SK-N-SH treated with all-trans-retinoic acid at 6 μM for 48 hours (cell line): ENCODE measurements at regions not wholly inside any gene's neighbourhood (a gene's known extent, or its start where the extent isn't known, plus 50 kb on each side); places are given as distances from the start of the nearest gene placed in this dataset.

Source experiments
- ATAC-seq: fragments of 200-7000 bp; cut with Tn5 transposase; 3 replicates; pipeline ENCODE4 v1.9.1; 2020; ENCODE audit warnings: mild to moderate bottlenecking, moderate library complexity
- ARNTL ChIP-seq: fragments of 450-650 bp; formaldehyde crosslinking; IDR thresholded peaks from 2 replicates; pipeline ENCODE4 v1.5.0; 2020; ENCODE audit warnings: low read depth, mild to moderate bottlenecking, moderate library complexity, borderline replicate concordance
- BACH2 ChIP-seq: fragments of 250-450 bp; sonication (Bioruptor Pico); IDR thresholded peaks from 2 replicates; pipeline ENCODE4 v1.9.0; 2021; ENCODE audit warnings: mild to moderate bottlenecking, borderline replicate concordance
- CREB5 ChIP-seq: fragments of 250-450 bp; sonication (Bioruptor Pico); IDR thresholded peaks from 2 replicates; pipeline ENCODE4 v1.5.1; 2020; ENCODE audit warnings: low read depth, mild to moderate bottlenecking, moderate library complexity
- CSRNP3 ChIP-seq: fragments of 250-450 bp; sonication (Bioruptor Pico); IDR thresholded peaks from 2 replicates; pipeline ENCODE4 v1.5.1; 2021; ENCODE audit warnings: mild to moderate bottlenecking, moderate library complexity
- ESRRG ChIP-seq: fragments of 250-450 bp; sonication (Bioruptor Pico); IDR thresholded peaks from 2 replicates; pipeline ENCODE4 v1.6.1; 2021; ENCODE audit warnings: mild to moderate bottlenecking
- GLIS3 ChIP-seq: fragments of 250-450 bp; sonication (Bioruptor Pico); IDR thresholded peaks from 2 replicates; pipeline ENCODE4 v1.5.0; 2020; ENCODE audit warnings: mild to moderate bottlenecking, moderate library complexity
- ISL1 ChIP-seq: fragments of 250-450 bp; sonication (Bioruptor Pico); IDR thresholded peaks from 2 replicates; pipeline ENCODE4 v2.1.2; 2022; ENCODE audit warnings: mild to moderate bottlenecking, moderate library complexity
- OSR1 ChIP-seq: fragments of 250-450 bp; sonication (Bioruptor Pico); IDR thresholded peaks from 2 replicates; pipeline ENCODE4 v1.8.0; 2022; ENCODE audit warnings: moderate library complexity, mild to moderate bottlenecking, inconsistent platforms
- PATZ1 ChIP-seq: fragments of 250-450 bp; sonication (Bioruptor Pico); IDR thresholded peaks from 2 replicates; pipeline ENCODE4 v1.8.0; 2020; ENCODE audit warnings: mild to moderate bottlenecking, moderate library complexity, borderline replicate concordance
- POU6F1 ChIP-seq: fragments of 250-450 bp; sonication (Bioruptor Pico); IDR thresholded peaks from 2 replicates; pipeline ENCODE4 v1.8.0; 2021; ENCODE audit warnings: low read depth, mild to moderate bottlenecking, moderate library complexity, borderline replicate concordance
- PPARA ChIP-seq: fragments of 250-450 bp; sonication (Bioruptor Pico); IDR thresholded peaks from 2 replicates; pipeline ENCODE4 v1.5.0; 2020; ENCODE audit warnings: mild to moderate bottlenecking, borderline replicate concordance
- RARB ChIP-seq: fragments of 250-450 bp; sonication (Bioruptor Pico); IDR thresholded peaks from 2 replicates; pipeline ENCODE4 v1.8.0; 2021; ENCODE audit warnings: mild to moderate bottlenecking, moderate library complexity
- SNAI2 ChIP-seq: fragments of 250-450 bp; sonication (Bioruptor Pico); IDR thresholded peaks from 2 replicates; pipeline ENCODE4 v1.5.0; 2020; ENCODE audit warnings: mild to moderate bottlenecking, moderate library complexity
- TCF4 ChIP-seq: fragments of 250-450 bp; sonication (Bioruptor Pico); IDR thresholded peaks from 2 replicates; pipeline ENCODE4 v1.8.0; 2021; ENCODE audit warnings: mild to moderate bottlenecking, moderate library complexity, borderline replicate concordance
- TOX ChIP-seq: fragments of 250-450 bp; sonication (Bioruptor Pico); IDR thresholded peaks from 2 replicates; pipeline ENCODE4 v1.8.0; 2021; ENCODE audit warnings: mild to moderate bottlenecking, moderate library complexity, borderline replicate concordance
- TSHZ2 ChIP-seq: fragments of 250-450 bp; sonication (Bioruptor Pico); IDR thresholded peaks from 2 replicates; pipeline ENCODE4 v1.5.0; 2020; ENCODE audit warnings: mild to moderate bottlenecking, moderate library complexity
- ZC3H10 ChIP-seq: fragments of 250-450 bp; sonication (Bioruptor Pico); IDR thresholded peaks from 2 replicates; pipeline ENCODE4 v1.5.1; 2021; ENCODE audit warnings: mild to moderate bottlenecking, moderate library complexity
- ZFP3 ChIP-seq: fragments of 250-450 bp; sonication (Bioruptor Pico); IDR thresholded peaks from 2 replicates; pipeline ENCODE4 v1.5.0; 2020; ENCODE audit warnings: mild to moderate bottlenecking, moderate library complexity
- ZFP30 ChIP-seq: fragments of 450-650 bp; formaldehyde crosslinking; IDR thresholded peaks from 2 replicates; pipeline ENCODE4 v1.5.0; 2022; ENCODE audit warnings: mild to moderate bottlenecking, moderate library complexity
- ZNF565 ChIP-seq: fragments of 450-650 bp; formaldehyde crosslinking; conservative IDR thresholded peaks from 2 replicates; pipeline ENCODE4 v1.5.0; 2020; ENCODE audit warnings: low read depth, mild to moderate bottlenecking, moderate library complexity
- ZNF70 ChIP-seq: fragments of 450-650 bp; formaldehyde crosslinking; IDR thresholded peaks from 2 replicates; pipeline ENCODE4 v1.5.0; 2020; ENCODE audit warnings: mild to moderate bottlenecking, moderate library complexity
- ZNF8 ChIP-seq: fragments of 450-650 bp; formaldehyde crosslinking; IDR thresholded peaks from 2 replicates; pipeline ENCODE4 v1.5.0; 2020; ENCODE audit warnings: mild to moderate bottlenecking, moderate library complexity

GRCh38 chr10:60443346-60443745 is 53.7 kb upstream of the ANK3 start:
- TF ChIP-seq ZNF8 (CRISPR knock-in tag), result no peak
- TF ChIP-seq OSR1, result no peak
- TF ChIP-seq ZC3H10, result no peak
- TF ChIP-seq PPARA, result no peak
- no peak for TF ChIP-seq RARB (CRISPR knock-in tag)
- no peak for TF ChIP-seq TOX
- no peak for TF ChIP-seq CREB5 (CRISPR knock-in tag)
- no peak for TF ChIP-seq ZFP30 (CRISPR knock-in tag)
- no peak for TF ChIP-seq ARNTL
- TF ChIP-seq TCF4 (CRISPR knock-in tag), result no peak
- no peak for TF ChIP-seq ZNF70 (CRISPR knock-in tag)
- no peak for TF ChIP-seq POU6F1 (CRISPR knock-in tag)
- no peak for TF ChIP-seq ESRRG (CRISPR knock-in tag)
- no peak for TF ChIP-seq TSHZ2 (CRISPR knock-in tag)
- TF ChIP-seq SNAI2, result no peak
- no peak for TF ChIP-seq ZNF565
- no peak for TF ChIP-seq BACH2 (CRISPR knock-in tag)
- no peak for ATAC-seq

- ATAC-seq, result no peak
- TF ChIP-seq ZNF8 (CRISPR knock-in tag), result no peak
- no peak for TF ChIP-seq ZFP3
- no peak for TF ChIP-seq TCF4 (CRISPR knock-in tag)
- TF ChIP-seq TOX, result no peak
- no peak for TF ChIP-seq GLIS3 (CRISPR knock-in tag)
- no peak for TF ChIP-seq BACH2 (CRISPR knock-in tag)
- TF ChIP-seq ISL1 (CRISPR knock-in tag), result no peak
- TF ChIP-seq ZNF70 (CRISPR knock-in tag), result no peak
- TF ChIP-seq ZFP30 (CRISPR knock-in tag), result no peak
- TF ChIP-seq OSR1, result no peak
- TF ChIP-seq SNAI2, result no peak
- TF ChIP-seq PPARA, result no peak
- TF ChIP-seq ZNF565, result no peak
- TF ChIP-seq ESRRG (CRISPR knock-in tag), result no peak
- TF ChIP-seq ZC3H10, result no peak
- no peak for TF ChIP-seq ARNTL
- no peak for TF ChIP-seq RARB (CRISPR knock-in tag)
- no peak for TF ChIP-seq PATZ1 (CRISPR knock-in tag)
These were observed 51.8 kb upstream of the ANK3 start for GRCh38 chr10:60441515-60441914.

GRCh38 chr10:60439641-60440040 is 50.0 kb upstream of the ANK3 start:
- no peak for ATAC-seq
- TF ChIP-seq CSRNP3 (no peak), ZNF70 (CRISPR knock-in tag) (no peak), ESRRG (CRISPR knock-in tag) (no peak), ZFP3 (no peak), PATZ1 (CRISPR knock-in tag) (no peak), TSHZ2 (CRISPR knock-in tag) (no peak), CREB5 (CRISPR knock-in tag) (no peak), PPARA (no peak), TOX (no peak)
